ENCODE measurements at regions not wholly inside any gene's neighbourhood (a gene's known extent, or its start where the extent isn't known, plus 50 kb on each side); places are given as distances from the start of the nearest gene placed in this dataset.

GRCh38 chr14:57073986-57074385 is 194.7 kb downstream of the EXOC5 start:
- TF ChIP-seq CTCF (IDR thresholded peaks at IDR 0.05; ENCODE audit: insufficient read depth, low read depth, low read length, missing control alignments), result no peak
- H3K4me3 ChIP-seq (ENCODE audit: low read depth, low read length), result no peak overlapping the region
- DNase-seq (ENCODE audit: low read depth), result no peak

- no peak overlapping the region for H3K4me3 ChIP-seq (ENCODE audit: low read depth, low read length)
- no peak for DNase-seq (ENCODE audit: low read depth)
- TF ChIP-seq CTCF (IDR thresholded peaks at IDR 0.05; ENCODE audit: insufficient read depth, low read depth, low read length, missing control alignments), result no peak
Observed at GRCh38 chr14:57071639-57072038, 197.1 kb downstream of the EXOC5 start.

DNA sequence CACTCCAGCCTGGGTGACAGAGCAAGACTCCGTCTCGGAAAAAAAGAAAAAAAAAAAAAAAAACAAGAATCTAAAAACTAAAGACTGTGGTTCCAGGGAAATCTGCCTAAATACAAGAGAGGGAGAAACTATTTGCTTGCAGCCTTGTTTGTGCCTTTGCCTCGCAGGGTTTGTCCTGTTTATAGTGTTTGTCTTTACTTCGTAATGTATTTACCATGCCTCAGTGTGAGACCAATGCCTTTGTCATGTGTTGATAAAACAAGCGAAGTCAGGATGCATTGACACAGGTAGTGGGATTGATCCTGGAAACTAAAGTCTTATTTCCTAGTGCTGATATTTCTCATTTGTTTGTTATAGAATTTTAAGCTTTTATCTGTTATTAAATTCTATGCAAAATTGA is 199.0 kb downstream of the EXOC5 start:
- H3K4me3 ChIP-seq (ENCODE audit: low read depth, low read length), result no peak overlapping the region
- no peak for DNase-seq (ENCODE audit: low read depth)
- no peak for TF ChIP-seq CTCF (IDR thresholded peaks at IDR 0.05; ENCODE audit: insufficient read depth, low read depth, low read length, missing control alignments)

DNA sequence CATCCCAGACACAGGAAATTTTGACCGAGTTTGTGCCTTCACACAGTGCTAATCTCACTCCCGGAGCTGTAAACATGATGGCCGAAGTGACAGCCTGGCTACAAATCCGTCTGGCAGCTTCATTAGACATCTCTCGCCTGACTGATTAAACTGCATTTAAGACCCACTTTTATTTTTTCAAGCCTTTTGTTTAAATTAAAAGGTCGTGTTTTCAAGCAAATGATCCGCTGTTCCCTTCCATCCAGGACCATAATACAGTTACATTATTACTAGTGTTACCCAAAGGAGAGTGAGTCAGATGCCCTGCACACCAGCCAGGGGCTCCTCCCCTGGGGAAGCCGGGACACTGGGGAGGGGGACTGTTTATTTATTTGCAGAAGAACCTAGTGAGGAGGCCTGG is 200.2 kb downstream of the EXOC5 start:
- H3K4me3 ChIP-seq (ENCODE audit: low read depth, low read length), result no peak overlapping the region
- no peak for TF ChIP-seq CTCF (IDR thresholded peaks at IDR 0.05; ENCODE audit: insufficient read depth, low read depth, low read length, missing control alignments)
- DNase-seq (ENCODE audit: low read depth), result no peak

DNA sequence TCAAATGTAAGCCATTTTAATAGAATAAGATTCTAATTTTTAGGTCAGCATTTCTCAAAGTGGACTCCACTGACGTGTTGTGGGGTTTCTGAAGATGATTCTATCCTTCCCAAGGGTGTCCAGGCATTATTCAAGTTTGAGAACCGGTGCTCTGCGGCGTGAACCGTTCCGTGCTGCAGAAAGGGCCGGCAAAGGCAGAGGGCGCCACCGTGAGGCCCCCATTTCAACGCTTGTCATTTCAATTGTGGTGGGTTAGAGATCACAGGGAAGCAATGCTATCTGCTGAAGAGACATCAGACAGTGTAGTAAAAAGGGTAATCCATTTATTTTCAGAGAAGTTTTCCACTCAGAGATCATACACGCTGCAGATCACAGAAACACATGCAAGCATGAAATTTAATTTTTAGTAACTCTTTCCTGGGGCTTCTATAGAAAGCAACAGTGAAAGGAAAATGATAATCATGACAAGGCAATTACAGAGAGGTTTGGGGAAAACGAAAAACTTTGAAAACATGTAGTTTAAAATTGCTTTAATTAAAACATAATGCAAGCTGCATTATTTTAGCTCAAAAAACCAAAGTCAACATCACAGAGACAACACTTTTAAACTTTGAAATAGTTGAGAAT is 201.7 kb downstream of the EXOC5 start:
- TF ChIP-seq CTCF (IDR thresholded peaks at IDR 0.05; ENCODE audit: insufficient read depth, low read depth, low read length, missing control alignments), result peak; percentile 75
- H3K4me3 ChIP-seq (ENCODE audit: low read depth, low read length), result no peak overlapping the region
- DNase-seq (ENCODE audit: low read depth), result peak; percentile 54

GRCh38 chr14:57066463-57066862 is 202.2 kb downstream of the EXOC5 start:
- no peak overlapping the region for H3K4me3 ChIP-seq (ENCODE audit: low read depth, low read length)
- DNase-seq (ENCODE audit: low read depth), result no peak
- no peak for TF ChIP-seq CTCF (IDR thresholded peaks at IDR 0.05; ENCODE audit: insufficient read depth, low read depth, low read length, missing control alignments)
